H1 (cell line): ENCODE measurements at regions not wholly inside any gene's neighbourhood (a gene's known extent, or its start where the extent isn't known, plus 50 kb on each side); places are given as distances from the start of the nearest gene placed in this dataset.
A peak's percentile ranks its signal among the peaks of the same experiment; 100 is the strongest.

Experiments used
- CTCF ChIA-PET: fragments of 300-600 bp; sonication (Branson Sonifier 250); formaldehyde crosslinking; loops from one replicate; lab custom pipeline; 2021; ENCODE audit not compliant: partially characterized antibody; lab: Charles Lee
- POLR2A ChIA-PET: fragments of 300-600 bp; sonication (Branson Sonifier 250); formaldehyde crosslinking; loops from one replicate; lab custom pipeline; 2021; ENCODE audit warnings: inconsistent platforms; ENCODE audit not compliant: partially characterized antibody; lab: Charles Lee
- DNase-seq, 2 experiments: peaks; one replicate each; pipeline versions ENCODE4 v3.0.0 to v3.0.0-alpha.2; 2010 to 2022; ENCODE audit warnings: low spot score in 2 of 2, low read depth in 1 of 2, mixed read lengths in 1 of 2
- FAIRE-seq: peaks from 2 replicates; lab custom pipeline; 2011; peaks lifted over from hg19 to GRCh38; lab: Jason Lieb, UNC
- H2AFZ ChIP-seq: 2 replicates; pipeline ENCODE4 v1.8.1; 2012; ENCODE audit warnings: low read length, inconsistent platforms
- H2AK5ac ChIP-seq: 2 replicates; pipeline ENCODE4 v1.6.1; 2013; ENCODE audit warnings: low read depth, low read length
- H2BK120ac ChIP-seq: replicated peaks from 2 replicates; pipeline ENCODE3; 2013; ENCODE audit warnings: low read depth, low read length, inconsistent platforms
- H2BK12ac ChIP-seq: 2 replicates; pipeline ENCODE4 v1.6.1; 2013; ENCODE audit warnings: low read depth, low read length
- H2BK15ac ChIP-seq: 2 replicates; pipeline ENCODE4 v1.6.1; 2013; ENCODE audit warnings: low read length
- H2BK20ac ChIP-seq: 2 replicates; pipeline ENCODE4 v1.6.1; 2013; ENCODE audit warnings: low read length
- H2BK5ac ChIP-seq: 2 replicates; pipeline ENCODE4 v1.6.1; 2013; ENCODE audit warnings: low read depth, low read length
- H3K14ac ChIP-seq: 2 replicates; pipeline ENCODE4 v1.6.1; 2013; ENCODE audit warnings: inconsistent platforms; ENCODE audit not compliant: insufficient read length
- H3K18ac ChIP-seq: 2 replicates; pipeline ENCODE4 v1.6.1; 2013; ENCODE audit warnings: low read length; ENCODE audit errors: extremely low read depth
- H3K23ac ChIP-seq: 2 replicates; pipeline ENCODE4 v1.6.1; 2013; ENCODE audit warnings: inconsistent platforms; ENCODE audit not compliant: insufficient read length
- H3K23me2 ChIP-seq: 2 replicates; pipeline ENCODE4 v1.6.1; 2013; ENCODE audit warnings: low read depth, low read length
- H3K27ac ChIP-seq: 2 replicates; pipeline ENCODE4 v1.6.1; 2011; ENCODE audit warnings: low read depth, low read length, inconsistent platforms
- H3K27me3 ChIP-seq, 4 experiments: replicated peaks in 1 of 4; 1 replicate in 1 of 4; 2 replicates in 3 of 4; pipeline versions ENCODE4 v1.6.1 to v1.8.1; 2011 to 2013; ENCODE audit warnings: low read length in 3 of 4, mild to moderate bottlenecking in 3 of 4, inconsistent platforms in 2 of 4, mixed read lengths in 2 of 4, moderate library complexity in 1 of 4; ENCODE audit not compliant: control insufficient read depth in 3 of 4, insufficient read depth in 3 of 4; ENCODE audit errors: extremely low read depth in 1 of 4
- H3K36me3 ChIP-seq, 4 experiments: 2 replicates each; pipeline versions ENCODE4 v1.6.1 to v1.8.1; 2011 to 2013; ENCODE audit warnings: mild to moderate bottlenecking in 4 of 4, low read length in 3 of 4, moderate library complexity in 2 of 4, control low read depth in 1 of 4, inconsistent platforms in 1 of 4; ENCODE audit not compliant: insufficient read depth in 4 of 4, control insufficient read depth in 2 of 4
- H3K4ac ChIP-seq: replicated peaks from 2 replicates; pipeline ENCODE3; 2013; ENCODE audit warnings: low read length, low read depth, mixed read lengths, inconsistent platforms; ENCODE audit not compliant: insufficient read length
- H3K4me1 ChIP-seq, 4 experiments: replicated peaks in 1 of 4; 1 replicate in 1 of 4; 2 replicates in 3 of 4; pipeline versions ENCODE4 v1.6.1 to v1.8.1; 2011 to 2013; ENCODE audit warnings: low read length in 3 of 4, inconsistent platforms in 2 of 4, mixed read lengths in 1 of 4; ENCODE audit not compliant: insufficient read depth in 4 of 4, control insufficient read depth in 3 of 4
- H3K4me2 ChIP-seq, 2 experiments: 2 replicates each; pipeline versions ENCODE4 v1.6.1 to v1.8.1; 2011 to 2013; ENCODE audit warnings: low read depth in 2 of 2, low read length in 2 of 2, control low read depth in 1 of 2, inconsistent platforms in 1 of 2, mild to moderate bottlenecking in 1 of 2; ENCODE audit not compliant: insufficient read depth in 1 of 2
- H3K4me3 ChIP-seq, 4 experiments: fragments of 200-600, 300-600 bp in 1 of 4; sonication (generic), shearing (Covaris generic), sonication (Bioruptor Twin) in 1 of 4; 2 replicates each; pipeline versions ENCODE4 v1.5.1 to v1.8.1; 2011 to 2016; ENCODE audit warnings: low read length in 4 of 4, low read depth in 3 of 4, control low read depth in 2 of 4, inconsistent platforms in 2 of 4, mild to moderate bottlenecking in 2 of 4, mixed read lengths in 1 of 4, moderate library complexity in 1 of 4; ENCODE audit not compliant: insufficient read depth in 2 of 4; ENCODE audit errors: extremely low read depth in 1 of 4
- H3K56ac ChIP-seq: replicated peaks from 2 replicates; pipeline ENCODE3; 2013; ENCODE audit warnings: low read depth, mild to moderate bottlenecking, mixed read lengths, low read length, inconsistent platforms; ENCODE audit not compliant: insufficient read length
- H3K79me1 ChIP-seq: 2 replicates; pipeline ENCODE4 v1.6.1; 2013; ENCODE audit warnings: low read depth, low read length, control low read depth
- H3K79me2 ChIP-seq, 2 experiments: 2 replicates each; pipeline versions ENCODE4 v1.6.1 to v1.8.1; 2012 to 2013; ENCODE audit warnings: low read length in 2 of 2, mild to moderate bottlenecking in 2 of 2, inconsistent platforms in 1 of 2; ENCODE audit not compliant: insufficient read depth in 2 of 2, control insufficient read depth in 1 of 2
- H3K9ac ChIP-seq, 4 experiments: replicated peaks in 1 of 4; 1 replicate in 1 of 4; 2 replicates in 3 of 4; pipeline versions ENCODE4 v1.6.1 to v1.8.1; 2011 to 2013; ENCODE audit warnings: low read depth in 3 of 4, low read length in 3 of 4, control low read depth in 2 of 4, mild to moderate bottlenecking in 2 of 4, moderate library complexity in 2 of 4, inconsistent platforms in 1 of 4; ENCODE audit errors: extremely low read depth in 1 of 4
- H3K9me3 ChIP-seq, 2 experiments: 2 replicates each; pipeline versions ENCODE4 v1.6.1 to v1.8.1; 2012 to 2013; ENCODE audit warnings: mild to moderate bottlenecking in 2 of 2, moderate library complexity in 2 of 2, control low read depth in 1 of 2, inconsistent platforms in 1 of 2, low read depth in 1 of 2, low read length in 1 of 2, mixed read lengths in 1 of 2; ENCODE audit not compliant: insufficient read depth in 2 of 2
- H4K20me1 ChIP-seq, 2 experiments: replicated peaks in 1 of 2; 2 replicates each; pipeline versions ENCODE3 to v1.8.1; 2011 to 2013; ENCODE audit warnings: inconsistent platforms in 2 of 2, low read length in 2 of 2, mild to moderate bottlenecking in 1 of 2; ENCODE audit not compliant: insufficient read depth in 2 of 2, control insufficient read depth in 1 of 2
- H4K5ac ChIP-seq: 2 replicates; pipeline ENCODE4 v1.6.1; 2013; ENCODE audit warnings: low read length, low read depth, mixed read lengths, inconsistent platforms; ENCODE audit not compliant: insufficient read length
- H4K8ac ChIP-seq: 2 replicates; pipeline ENCODE4 v1.8.0; 2013; ENCODE audit warnings: mild to moderate bottlenecking, moderate library complexity, low read length, inconsistent platforms; ENCODE audit not compliant: insufficient read depth; ENCODE audit errors: extremely low read depth
- H4K91ac ChIP-seq: replicated peaks from 2 replicates; pipeline ENCODE3; 2013; ENCODE audit warnings: low read length, mixed read lengths, inconsistent platforms; ENCODE audit not compliant: insufficient read length
- WGBS, 2 experiments: shearing (Covaris generic) in 1 of 2; methylation state at CpG; one replicate each; pipeline versions ENCODE4 v1.1.6 to v1.1.7; 2013 to 2015; ENCODE audit warnings: low lambda C conversion rate in 2 of 2, mixed read lengths in 2 of 2, inconsistent platforms in 1 of 2, low coverage in 1 of 2, missing lambda C conversion rate in 1 of 2; ENCODE audit not compliant: insufficient replicate concordance in 2 of 2, insufficient coverage in 1 of 2, insufficient read length in 1 of 2; ENCODE audit errors: extremely low coverage in 1 of 2, missing lambda C conversion rate in 1 of 2; 5-methylcytosine and 5-hydroxymethylcytosine counted together
- TF ChIP-seq, protein P1 (sequence below): IDR thresholded peaks from 2 replicates; pipeline ENCODE4 v1.6.1; 2012; ENCODE audit warnings: inconsistent platforms

DNA sequence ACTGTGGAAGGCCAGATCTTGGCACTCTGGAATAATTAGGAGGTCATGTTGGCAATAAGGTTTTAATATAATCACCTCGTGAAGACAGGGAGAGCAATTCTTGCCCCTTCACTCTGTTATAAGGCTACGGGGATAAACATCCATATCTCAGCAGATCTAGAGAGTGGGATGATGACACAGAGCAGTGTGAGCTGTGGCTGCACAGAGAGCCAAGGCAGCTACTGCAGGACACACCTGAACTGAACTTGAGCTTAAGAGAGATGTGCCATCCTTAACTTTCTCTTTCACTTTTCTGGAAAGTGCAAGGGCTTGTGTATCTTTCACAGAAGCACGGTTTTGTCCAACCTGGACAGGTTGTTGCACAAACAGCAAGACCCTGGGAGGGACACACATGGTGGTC is 174.7 kb downstream of the GATA3 start:
- H4K5ac ChIP-seq: no peak overlapping the region
- H3K56ac ChIP-seq: no peak overlapping the region
- WGBS, 2 experiments: 97% methylated on average over 3 of the region's 3 CpGs; no CpG with 5 or more reads in 1 of the 2 experiments
- H2BK120ac ChIP-seq: no peak overlapping the region
- no peaks in the 10 kb centered on the region for H3K4me1 ChIP-seq
- no peak overlapping the region for H2BK12ac ChIP-seq
- H3K23ac ChIP-seq: no peak overlapping the region
- no peak overlapping the region for H3K27ac ChIP-seq
- H2AFZ ChIP-seq: peak overlapping the region; percentile 59; the same call in 1 of the 2 replicates
- H3K4me2 ChIP-seq: no peak overlapping the region
- POLR2A ChIA-PET: no interaction called here
- no peak overlapping the region for H2BK20ac ChIP-seq
- H3K79me1 ChIP-seq: no peaks in the 10 kb centered on the region
- no peak for DNase-seq
- H3K14ac ChIP-seq: no peak overlapping the region
- H3K23me2 ChIP-seq: no peaks in the 10 kb centered on the region
- H3K18ac ChIP-seq: no peak overlapping the region
- FAIRE-seq: no peak
- no peaks in the 10 kb centered on the region for H3K36me3 ChIP-seq
- no peak overlapping the region for H3K4me3 ChIP-seq
- H4K8ac ChIP-seq: no peak overlapping the region
- H2AK5ac ChIP-seq: no peak overlapping the region
- H3K27me3 ChIP-seq: no peaks in the 10 kb centered on the region
- no peaks in the 10 kb centered on the region for H3K9me3 ChIP-seq
- no peaks in the 10 kb centered on the region for H3K79me2 ChIP-seq
- H2BK5ac ChIP-seq: no peak overlapping the region
- H4K91ac ChIP-seq: no peak overlapping the region
- no peaks in the 10 kb centered on the region for H4K20me1 ChIP-seq
- no peak overlapping the region for H2BK15ac ChIP-seq
- CTCF ChIA-PET: no interaction called here
- no peak overlapping the region for H3K9ac ChIP-seq
- H3K4ac ChIP-seq: no peak overlapping the region
- TF ChIP-seq, protein P1, sequence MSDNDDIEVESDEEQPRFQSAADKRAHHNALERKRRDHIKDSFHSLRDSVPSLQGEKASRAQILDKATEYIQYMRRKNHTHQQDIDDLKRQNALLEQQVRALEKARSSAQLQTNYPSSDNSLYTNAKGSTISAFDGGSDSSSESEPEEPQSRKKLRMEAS: no peak
